ENCODE measurements at regions not wholly inside any gene's neighbourhood (a gene's known extent, or its start where the extent isn't known, plus 50 kb on each side); places are given as distances from the start of the nearest gene placed in this dataset.
"Not testable (repeated sequence)": the region's sequence is repeated elsewhere in the genome, so short reads cannot be mapped to it uniquely, and the experiment has no call there.

- peak; percentile 51 to 74 for DNase-seq
Measured at GRCh38 chr5:124206540-124206939, 539.9 kb downstream of the ZNF608 start.

- DNase-seq, result no peak
Measured at GRCh38 chr5:124203303-124203702, 543.1 kb downstream of the ZNF608 start.

- no peak for DNase-seq
Measured at GRCh38 chr5:124200381-124200780, 546.1 kb downstream of the ZNF608 start.

- no peak for DNase-seq
Measured at GRCh38 chr5:124199893-124200292, 546.5 kb downstream of the ZNF608 start.

DNA sequence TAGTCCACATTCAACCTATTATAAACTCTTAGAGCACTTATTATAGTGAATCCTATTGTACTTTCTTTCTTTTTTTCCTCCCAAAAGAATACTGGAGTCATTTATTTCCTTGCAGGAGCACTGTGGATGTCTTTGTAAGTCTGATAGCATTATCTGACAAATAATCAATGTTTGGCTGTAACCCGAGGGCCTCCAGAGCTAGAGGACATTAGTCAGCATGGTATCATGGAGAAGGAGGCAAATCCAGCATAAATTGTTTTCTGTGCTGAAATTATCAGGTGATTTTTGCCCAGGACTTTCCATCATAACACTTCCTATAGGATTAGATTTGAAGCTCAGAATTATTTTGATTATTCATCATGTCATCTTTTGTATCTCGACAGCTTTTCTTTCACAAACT lies 551.0 kb downstream of the ZNF608 start:
- no peak for DNase-seq

- no peak for DNase-seq
Measured at GRCh38 chr5:124194282-124194681, 552.2 kb downstream of the ZNF608 start.

DNA sequence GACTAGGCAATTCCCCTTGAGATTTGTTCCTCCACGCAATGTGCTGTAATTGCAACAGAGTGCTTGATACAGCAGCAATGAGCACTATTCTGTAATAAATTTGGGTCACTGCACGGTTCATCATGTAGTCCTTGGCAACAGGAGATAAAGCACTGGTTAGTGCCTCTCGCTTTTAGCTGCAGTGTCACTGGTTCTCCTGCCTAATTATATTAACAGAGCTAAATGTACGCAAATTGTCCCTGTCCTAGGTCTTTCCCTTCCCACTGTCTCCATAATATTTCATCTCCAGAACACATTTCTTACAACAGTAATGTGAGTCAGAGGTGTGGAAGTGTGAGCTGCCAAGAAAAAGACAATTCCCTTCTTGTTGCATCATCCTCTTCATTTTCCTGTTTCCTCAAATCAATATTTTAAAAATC lies 553.1 kb downstream of the ZNF608 start:
- DNase-seq, result no peak

GRCh38 chr5:124192716-124193115 lies 553.7 kb downstream of the ZNF608 start:
- DNase-seq, result no peak

DNA sequence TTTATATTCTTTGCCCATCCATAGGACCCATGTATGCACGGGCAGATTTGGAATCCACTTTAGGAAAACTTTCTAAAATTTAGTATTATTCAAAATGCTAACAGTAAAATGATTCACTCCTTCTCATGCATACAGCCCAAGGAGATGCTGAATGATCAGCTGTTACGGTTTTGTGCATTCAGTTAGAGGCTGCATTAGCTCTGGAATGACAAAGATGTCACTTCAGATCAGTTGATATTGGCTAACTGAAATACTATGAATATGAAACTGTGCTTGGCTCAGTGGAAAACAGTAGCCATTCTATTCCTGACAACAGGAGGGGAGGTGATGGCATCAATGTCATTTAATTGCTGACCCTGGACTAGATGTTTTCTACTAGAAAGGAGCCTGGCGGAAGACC lies 560.7 kb downstream of the ZNF608 start:
- no peak for DNase-seq

DNA sequence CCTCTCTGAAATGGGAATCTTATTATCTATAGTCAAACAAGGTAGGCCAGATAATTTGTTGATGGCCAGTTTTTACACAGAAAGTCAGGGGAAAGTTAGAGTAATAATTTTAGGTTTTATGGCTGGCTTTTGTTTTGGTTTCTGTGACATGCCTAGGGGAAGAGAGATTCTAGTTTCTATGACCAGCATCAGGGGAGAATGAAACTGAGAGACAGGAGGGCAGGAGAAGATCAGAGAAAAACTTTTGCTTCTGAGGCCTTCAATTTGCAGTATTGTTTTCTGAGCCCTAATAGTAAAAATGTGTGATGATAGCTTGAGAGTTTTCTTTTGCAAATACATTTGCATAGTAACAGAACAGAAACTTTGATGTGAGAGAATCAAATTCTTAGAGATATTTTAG lies 564.3 kb downstream of the ZNF608 start:
- no peak for DNase-seq

DNA sequence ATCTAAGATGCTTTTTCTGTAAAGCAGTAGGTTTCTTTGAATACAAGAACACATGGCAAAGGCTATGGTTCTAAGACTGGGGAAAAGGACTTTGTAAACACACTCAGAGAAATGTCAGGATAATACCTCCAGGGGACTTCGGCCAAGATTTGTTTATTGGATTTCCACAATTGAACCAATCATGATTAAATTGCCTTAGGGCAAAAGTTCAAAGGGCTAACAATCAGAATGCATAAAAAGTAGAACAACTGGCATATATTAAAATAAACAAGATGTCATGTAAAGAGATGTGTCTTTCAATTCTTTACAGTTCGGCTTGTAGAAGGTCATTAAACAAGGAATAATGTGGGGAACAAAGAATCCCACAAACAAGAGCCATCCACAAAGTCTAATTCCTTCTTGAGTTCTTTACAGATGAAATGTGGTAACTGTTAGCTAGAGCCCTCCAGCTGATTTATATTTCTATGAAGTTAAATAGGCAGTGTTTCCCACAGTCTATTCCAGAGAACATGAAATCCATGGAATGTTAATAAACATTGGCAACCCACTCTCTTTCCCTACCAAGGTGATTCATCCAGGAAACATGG lies 565.5 kb downstream of the ZNF608 start:
- no peak for DNase-seq

DNA sequence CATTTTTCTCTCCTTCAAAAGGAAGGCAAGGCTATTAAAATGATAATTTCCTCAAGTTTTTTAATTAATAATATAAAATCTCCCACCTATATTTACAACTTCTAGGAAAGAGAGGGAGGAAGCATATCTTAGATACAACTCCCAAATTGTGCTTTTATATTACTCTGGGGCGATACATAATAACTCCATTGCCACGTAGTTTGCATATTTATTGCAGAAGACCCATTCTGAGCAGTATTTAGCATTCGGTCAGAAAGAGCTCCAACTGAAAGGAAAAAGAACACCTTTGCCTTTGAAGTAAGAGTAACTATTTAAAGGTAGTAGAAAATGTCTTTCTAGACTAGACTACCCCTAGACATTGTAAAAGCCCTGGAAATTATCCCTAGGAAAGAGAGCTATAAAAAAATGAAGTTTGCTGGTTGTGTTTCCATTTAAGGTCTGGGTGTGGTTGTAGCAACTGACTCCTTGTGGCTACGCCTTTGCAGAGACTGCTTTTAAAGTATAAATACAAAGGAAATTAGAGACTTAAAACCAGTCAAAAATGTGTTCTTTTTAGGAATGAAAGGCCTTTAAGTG lies 566.1 kb downstream of the ZNF608 start:
- DNase-seq, result no peak

DNA sequence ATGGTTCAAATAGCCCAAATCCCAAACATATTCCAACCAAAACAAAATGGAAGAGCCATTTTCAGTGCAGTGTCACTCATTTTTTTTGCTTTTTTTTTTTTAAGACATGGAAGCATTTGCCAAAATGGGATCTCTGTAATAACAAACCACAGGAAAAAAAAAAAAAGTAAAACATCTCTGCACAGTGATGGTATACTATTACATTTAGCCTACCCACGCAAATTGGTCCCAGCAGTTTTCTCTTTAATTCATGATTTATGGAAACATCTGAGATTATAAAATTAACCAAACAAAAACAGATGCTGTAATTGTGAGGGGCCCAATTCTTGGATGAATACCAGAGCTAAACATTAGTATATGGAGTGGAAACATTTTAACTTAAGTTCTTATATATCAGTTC lies 566.6 kb downstream of the ZNF608 start:
- no peak for DNase-seq

DNA sequence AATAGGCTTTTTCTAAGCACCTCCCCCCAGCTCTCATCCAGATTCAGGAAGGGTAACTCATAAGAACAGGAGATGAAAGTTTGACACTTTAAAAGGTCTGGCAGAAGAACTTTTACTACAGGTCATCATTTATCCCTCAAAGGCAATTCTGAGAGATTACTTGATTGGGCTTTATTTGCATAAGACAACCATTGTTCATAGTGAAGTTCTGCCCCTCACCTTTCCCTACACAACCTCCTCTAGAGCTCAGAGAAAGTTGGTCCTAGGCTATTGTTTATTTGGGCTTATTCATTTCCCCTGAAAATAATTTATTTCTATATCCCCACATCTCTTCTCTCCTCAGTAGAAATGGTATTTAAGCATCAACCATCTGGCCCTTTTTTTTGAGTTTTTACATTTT lies 568.4 kb downstream of the ZNF608 start:
- no peak for DNase-seq

GRCh38 chr5:124176692-124177091 lies 569.7 kb downstream of the ZNF608 start:
- DNase-seq, result no peak

GRCh38 chr5:124173386-124173785 lies 573.1 kb downstream of the ZNF608 start:
- no peak for DNase-seq

DNA sequence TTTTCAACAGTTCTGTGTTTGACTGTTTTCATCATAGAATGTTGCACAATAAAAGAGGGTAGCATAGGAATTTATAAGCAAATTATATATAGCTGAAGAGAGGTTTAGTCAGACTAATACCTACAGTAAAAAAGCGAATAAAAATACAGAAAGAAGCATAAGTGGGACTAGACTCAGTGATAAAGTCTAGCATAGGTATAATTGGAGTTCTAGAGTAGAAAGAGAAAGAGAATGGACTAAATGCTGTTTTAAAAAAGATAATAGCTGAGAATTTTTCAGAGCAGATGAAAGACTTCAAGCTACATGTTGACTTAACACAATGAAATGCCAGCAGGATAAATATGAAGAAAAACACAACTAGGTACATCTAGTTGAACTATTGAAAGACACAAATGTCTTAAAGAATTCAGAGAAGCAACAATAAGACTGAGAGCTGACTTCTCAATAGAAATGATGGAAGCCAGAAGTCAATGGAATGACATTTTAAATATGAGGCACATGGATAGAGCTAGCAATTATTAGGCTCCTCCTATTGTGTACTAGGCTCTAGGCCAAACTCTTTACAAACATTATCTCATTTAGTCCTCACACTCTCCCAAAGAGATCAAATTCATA lies 573.9 kb downstream of the ZNF608 start:
- no peak for DNase-seq

DNA sequence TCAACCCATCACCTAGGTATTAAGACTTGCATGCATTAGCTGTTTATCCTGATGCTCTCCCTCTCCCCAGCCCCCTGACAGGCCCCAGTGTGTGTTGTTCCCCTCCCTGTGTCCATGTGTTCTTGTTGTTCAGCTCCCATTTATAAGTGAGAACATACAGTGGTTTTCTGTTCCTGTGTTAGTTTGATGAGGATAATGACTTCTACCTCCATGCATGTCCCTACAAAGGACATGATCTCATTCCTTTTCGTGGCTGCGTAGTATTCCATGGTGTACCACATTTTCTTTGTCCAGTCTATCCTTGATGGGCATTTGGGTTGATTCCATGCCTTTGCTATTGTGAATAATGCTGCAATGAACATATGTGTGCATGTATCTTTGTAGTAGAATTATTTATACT lies 578.3 kb downstream of the ZNF608 start:
- DNase-seq, result not testable (repeated sequence)

GRCh38 chr5:124162767-124163532 lies 583.5 kb downstream of the ZNF608 start:
- DNase-seq, result no peak

DNA sequence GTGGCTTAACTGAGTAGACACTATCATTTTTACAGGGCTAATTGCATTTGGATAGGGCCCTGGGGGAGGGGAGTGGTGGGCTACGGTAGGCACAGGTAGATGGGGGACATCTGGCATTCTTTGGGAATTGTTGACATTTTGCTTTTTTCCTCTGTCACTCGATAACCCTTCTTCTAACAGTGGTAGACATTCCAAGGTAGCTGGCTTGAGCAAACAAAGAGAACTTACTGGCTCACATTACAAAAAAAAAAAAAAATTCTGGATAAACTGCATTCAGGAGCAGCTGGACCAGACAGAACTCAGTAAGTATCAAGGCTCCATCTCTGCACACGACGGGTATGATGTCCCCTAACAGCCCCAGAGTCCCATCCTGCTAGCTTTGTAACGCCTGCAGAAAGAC lies 585.2 kb downstream of the ZNF608 start:
- DNase-seq, result no peak

GRCh38 chr5:124160265-124160664 lies 586.2 kb downstream of the ZNF608 start:
- no peak for DNase-seq

GRCh38 chr5:124157320-124157719 lies 589.1 kb downstream of the ZNF608 start:
- DNase-seq, result no peak

DNA sequence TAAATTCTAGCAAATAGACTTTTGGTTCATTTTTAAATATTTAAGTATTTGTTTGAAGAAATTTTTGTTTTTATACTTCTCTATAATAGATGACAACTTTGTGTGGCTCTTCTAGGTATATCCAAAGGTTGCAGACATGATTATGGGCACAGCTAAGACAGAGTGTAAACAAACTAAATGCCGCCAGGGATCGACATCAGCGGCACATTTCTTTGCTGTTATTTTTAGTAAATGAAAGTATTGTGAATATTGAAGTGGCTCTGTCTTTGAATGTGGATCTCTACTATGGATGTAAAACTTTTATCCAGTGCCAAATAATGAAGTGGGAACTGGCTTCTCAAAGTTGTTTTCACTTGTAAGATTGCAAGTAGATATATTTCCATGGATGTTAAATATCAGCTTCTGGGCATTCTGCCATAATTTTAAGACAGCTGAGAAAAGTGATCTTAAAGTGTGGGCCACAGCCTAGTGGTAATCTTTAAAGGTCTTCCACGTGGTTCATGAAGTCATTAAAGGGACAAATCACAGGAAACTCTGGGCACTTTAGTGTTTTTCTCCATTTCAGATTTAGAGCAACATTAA lies 589.9 kb downstream of the ZNF608 start:
- no peak for DNase-seq

GRCh38 chr5:124154714-124155113 lies 591.7 kb downstream of the ZNF608 start:
- no peak for DNase-seq
